B cell (primary cell): ENCODE measurements at regions not wholly inside any gene's neighbourhood (a gene's known extent, or its start where the extent isn't known, plus 50 kb on each side); places are given as distances from the start of the nearest gene placed in this dataset.

Experiments
- ATAC-seq: fragments of 200-7000 bp; cut with Tn5 transposase; one replicate; pipeline ENCODE4 v1.10.0; 2021; ENCODE audit warnings: low read depth, mild to moderate bottlenecking, moderate number of reproducible peaks, moderate library complexity
- CTCF ChIA-PET: fragments of 350-600 bp; sonication (Branson Sonifier 250); formaldehyde crosslinking; loops from one replicate; lab custom pipeline; 2021; ENCODE audit warnings: antibody characterized with exemption, inconsistent platforms; lab: Charles Lee
- POLR2A ChIA-PET: fragments of 350-600 bp; sonication (Branson Sonifier 250); formaldehyde crosslinking; loops from one replicate; lab custom pipeline; 2021; ENCODE audit warnings: antibody characterized with exemption; lab: Charles Lee
- DNase-seq: peaks from one replicate; pipeline ENCODE4 v3.0.0; 2013
- H2AFZ ChIP-seq: 2 replicates; pipeline ENCODE4 v1.6.1; 2012; ENCODE audit warnings: mild to moderate bottlenecking, low read depth, low read length; ENCODE audit not compliant: insufficient read depth, poor library complexity, severe bottlenecking
- H3K27ac ChIP-seq, 2 donors: 1 replicate in 1 of 2; 2 replicates in 1 of 2; pipeline ENCODE4 v1.5.1; 2012 to 2013; ENCODE audit warnings: low read length in 2 of 2, mild to moderate bottlenecking in 2 of 2, moderate library complexity in 1 of 2
- H3K27me3 ChIP-seq, 4 experiments: fragments of 200-600 bp in 1 of 4; sonication (generic) in 1 of 4; replicated peaks in 1 of 4; 1 replicate in 2 of 4; 2 replicates in 2 of 4; pipeline versions ENCODE4 v1.6.1 to v1.7.0; 2013 to 2016; ENCODE audit warnings: low read length in 3 of 4, mild to moderate bottlenecking in 2 of 4, mixed read lengths in 1 of 4, moderate library complexity in 1 of 4; ENCODE audit not compliant: insufficient read depth in 4 of 4, control insufficient read depth in 3 of 4; ENCODE audit errors: control extremely low read depth in 1 of 4
- H3K36me3 ChIP-seq, 2 experiments: replicated peaks in 1 of 2; 1 replicate in 1 of 2; 2 replicates in 1 of 2; pipeline versions ENCODE4 v1.6.1 to v1.7.1; 2013; ENCODE audit warnings: low read length in 1 of 2; ENCODE audit not compliant: insufficient read depth in 2 of 2, control insufficient read depth in 1 of 2; ENCODE audit errors: control extremely low read depth in 1 of 2, extremely low read depth in 1 of 2
- H3K4me1 ChIP-seq, 2 donors: fragments of 200-600 bp in 1 of 2; sonication (generic) in 1 of 2; 1 replicate in 1 of 2; 2 replicates in 1 of 2; pipeline versions ENCODE4 v1.5.1 to v1.6.1; 2013 to 2017; ENCODE audit warnings: low read length in 2 of 2; ENCODE audit not compliant: control insufficient read depth in 2 of 2, insufficient read depth in 2 of 2
- H3K4me2 ChIP-seq: replicated peaks from 2 replicates; pipeline ENCODE3; 2012; ENCODE audit warnings: mild to moderate bottlenecking, low read depth, low read length; ENCODE audit not compliant: poor library complexity, severe bottlenecking
- H3K4me3 ChIP-seq, 5 experiments: fragments of 200-600 bp in 1 of 5; sonication (generic) in 1 of 5; 1 replicate in 3 of 5; 2 replicates in 2 of 5; pipeline versions ENCODE4 v1.5.1 to v1.7.0; 2011 to 2016; ENCODE audit warnings: low read length in 4 of 5, mild to moderate bottlenecking in 4 of 5, low read depth in 2 of 5, control low read depth in 1 of 5, moderate library complexity in 1 of 5; ENCODE audit not compliant: insufficient read depth in 1 of 5; ENCODE audit errors: control extremely low read depth in 1 of 5, extremely low read depth in 1 of 5
- H3K79me2 ChIP-seq: fragments of 200-600 bp; sonication (generic); one replicate; pipeline ENCODE4 v1.6.0; 2016; ENCODE audit warnings: low read length; ENCODE audit not compliant: control insufficient read depth, insufficient read depth
- H3K9ac ChIP-seq: fragments of 200-600 bp; sonication (generic); 2 replicates; pipeline ENCODE4 v1.6.1; 2017; ENCODE audit warnings: mild to moderate bottlenecking, low read length, moderate library complexity
- H3K9me3 ChIP-seq, 3 donors: one replicate each; pipeline versions ENCODE4 v1.6.1 to v1.7.1; 2013; ENCODE audit warnings: low read length in 2 of 3; ENCODE audit not compliant: control insufficient read depth in 2 of 3, insufficient read depth in 1 of 3; ENCODE audit errors: control extremely low read depth in 1 of 3
- H4K20me1 ChIP-seq: 2 replicates; pipeline ENCODE4 v1.6.0; 2012; ENCODE audit warnings: mild to moderate bottlenecking, low read length; ENCODE audit not compliant: insufficient read depth, control insufficient read depth, poor library complexity, severe bottlenecking
- H3K27ac Mint-ChIP-seq: one replicate; pipeline ENCODE4 v1.8.0; 2021; ENCODE audit warnings: mixed read lengths
- H3K27me3 Mint-ChIP-seq: one replicate; pipeline ENCODE4 v1.8.0; 2021; ENCODE audit warnings: mixed read lengths
- H3K4me1 Mint-ChIP-seq: one replicate; pipeline ENCODE4 v1.8.0; 2021; ENCODE audit warnings: mixed read lengths
- H3K4me3 Mint-ChIP-seq: one replicate; pipeline ENCODE4 v1.8.0; 2021; ENCODE audit warnings: mixed read lengths
- H3K9me3 Mint-ChIP-seq: one replicate; pipeline ENCODE4 v1.8.0; 2022; ENCODE audit warnings: mixed read lengths; ENCODE audit not compliant: insufficient read depth
- EZH2 ChIP-seq: IDR thresholded peaks from 2 replicates; pipeline ENCODE4 v1.6.1; 2012; ENCODE audit warnings: borderline replicate concordance, low read depth, mild to moderate bottlenecking, moderate library complexity, low read length; ENCODE audit not compliant: insufficient read depth, poor library complexity, severe bottlenecking
- WGBS: methylation state at CpG from one replicate; pipeline ENCODE4 v1.1.5; 2013; ENCODE audit warnings: missing lambda C conversion rate; ENCODE audit not compliant: insufficient coverage; 5-methylcytosine and 5-hydroxymethylcytosine counted together
- intact Hi-C: fragments of 100-400 bp; cut with micrococcal nuclease; formaldehyde crosslinking; loops from one replicate; pipeline ENCODE4 v1.10.0; 2022
- TF ChIP-seq, protein P1 (sequence below): fragments of 200-600 bp; IDR thresholded peaks from one replicate; pipeline ENCODE4 v1.8.0; 2022; ENCODE audit warnings: antibody characterized with exemption, mild to moderate bottlenecking

DNA sequence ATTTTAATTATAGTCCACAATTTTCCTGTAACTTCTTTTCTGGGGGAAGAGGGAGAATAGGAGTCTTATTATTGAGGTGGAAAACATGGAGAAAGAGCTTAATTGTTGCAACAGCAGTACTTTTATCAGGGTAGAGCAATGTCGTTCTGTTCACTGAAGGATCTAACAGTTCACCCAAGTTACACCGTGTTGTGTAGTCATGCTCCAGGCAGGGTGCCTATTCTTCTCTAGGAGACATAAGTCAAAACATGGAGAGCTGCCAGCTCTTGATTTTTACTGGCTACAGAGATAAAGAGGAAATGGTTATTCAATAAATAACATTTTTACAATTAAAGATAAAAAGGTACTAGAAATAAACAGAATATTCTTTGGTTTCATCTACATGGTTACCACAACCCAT is 594.3 kb upstream of the NETO1 start:
- WGBS = no CpG with 5 or more reads among the region's 2 CpGs
- H3K4me3 ChIP-seq = no peak overlapping the region
- TF ChIP-seq, protein P1, sequence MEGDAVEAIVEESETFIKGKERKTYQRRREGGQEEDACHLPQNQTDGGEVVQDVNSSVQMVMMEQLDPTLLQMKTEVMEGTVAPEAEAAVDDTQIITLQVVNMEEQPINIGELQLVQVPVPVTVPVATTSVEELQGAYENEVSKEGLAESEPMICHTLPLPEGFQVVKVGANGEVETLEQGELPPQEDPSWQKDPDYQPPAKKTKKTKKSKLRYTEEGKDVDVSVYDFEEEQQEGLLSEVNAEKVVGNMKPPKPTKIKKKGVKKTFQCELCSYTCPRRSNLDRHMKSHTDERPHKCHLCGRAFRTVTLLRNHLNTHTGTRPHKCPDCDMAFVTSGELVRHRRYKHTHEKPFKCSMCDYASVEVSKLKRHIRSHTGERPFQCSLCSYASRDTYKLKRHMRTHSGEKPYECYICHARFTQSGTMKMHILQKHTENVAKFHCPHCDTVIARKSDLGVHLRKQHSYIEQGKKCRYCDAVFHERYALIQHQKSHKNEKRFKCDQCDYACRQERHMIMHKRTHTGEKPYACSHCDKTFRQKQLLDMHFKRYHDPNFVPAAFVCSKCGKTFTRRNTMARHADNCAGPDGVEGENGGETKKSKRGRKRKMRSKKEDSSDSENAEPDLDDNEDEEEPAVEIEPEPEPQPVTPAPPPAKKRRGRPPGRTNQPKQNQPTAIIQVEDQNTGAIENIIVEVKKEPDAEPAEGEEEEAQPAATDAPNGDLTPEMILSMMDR = no peak
- no peak for TF ChIP-seq EZH2
- ChIA-PET CTCF (no interaction called here), POLR2A (no interaction called here)
- H3K4me1 ChIP-seq = no peaks in the 10 kb centered on the region
- no peaks in the 10 kb centered on the region for H3K9me3 Mint-ChIP-seq
- no peak overlapping the region for H3K27ac ChIP-seq
- H3K9me3 ChIP-seq = no peaks in the 10 kb centered on the region
- no peak overlapping the region for H3K9ac ChIP-seq
- intact Hi-C loops = no loop called here
- no peaks in the 10 kb centered on the region for H4K20me1 ChIP-seq
- H3K27me3 Mint-ChIP-seq = no peaks in the 10 kb centered on the region
- no peak overlapping the region for H3K4me3 Mint-ChIP-seq
- DNase-seq (no peak), ATAC-seq (no peak)
- H3K27ac Mint-ChIP-seq = no peak overlapping the region
- no peaks in the 10 kb centered on the region for H3K4me1 Mint-ChIP-seq
- H2AFZ ChIP-seq = peak overlapping the region; percentile 17
- no peak overlapping the region for H3K4me2 ChIP-seq
- H3K27me3 ChIP-seq = no peaks in the 10 kb centered on the region
- H3K79me2 ChIP-seq = no peaks in the 10 kb centered on the region
- no peaks in the 10 kb centered on the region for H3K36me3 ChIP-seq

DNA sequence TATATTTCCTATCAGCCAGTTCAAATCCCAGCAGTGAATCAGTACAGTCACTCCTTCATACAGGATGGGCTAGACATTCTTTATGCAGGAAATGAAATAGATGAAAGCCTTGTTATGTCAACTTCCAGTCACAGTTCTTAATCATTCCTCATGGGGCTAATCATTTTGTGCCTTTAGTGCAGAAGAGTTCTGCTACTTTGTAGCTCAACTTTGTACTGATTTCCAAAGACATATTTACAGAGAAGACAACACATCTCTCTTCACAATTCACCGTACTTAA is 593.9 kb upstream of the NETO1 start:
- no peaks in the 10 kb centered on the region for H3K79me2 ChIP-seq
- no peak overlapping the region for H3K27ac ChIP-seq
- H3K4me1 Mint-ChIP-seq = no peaks in the 10 kb centered on the region
- POLR2A ChIA-PET = no interaction called here
- H3K4me3 ChIP-seq = no peak overlapping the region
- CTCF ChIA-PET = no interaction called here
- no peaks in the 10 kb centered on the region for H3K36me3 ChIP-seq
- H3K9me3 Mint-ChIP-seq = no peaks in the 10 kb centered on the region
- intact Hi-C loops = no loop called here
- ATAC-seq (no peak), DNase-seq (no peak)
- no CpG with 5 or more reads among the region's 1 CpG for WGBS
- no peak overlapping the region for H3K27ac Mint-ChIP-seq
- no peaks in the 10 kb centered on the region for H3K4me1 ChIP-seq
- no peaks in the 10 kb centered on the region for H4K20me1 ChIP-seq
- no peaks in the 10 kb centered on the region for H3K9me3 ChIP-seq
- H3K27me3 ChIP-seq = no peaks in the 10 kb centered on the region
- H3K9ac ChIP-seq = no peak overlapping the region
- TF ChIP-seq EZH2 = no peak
- TF ChIP-seq, protein P1 = no peak
- no peak overlapping the region for H3K4me3 Mint-ChIP-seq
- peak overlapping the region; percentile 17 for H2AFZ ChIP-seq
- no peak overlapping the region for H3K4me2 ChIP-seq
- H3K27me3 Mint-ChIP-seq = no peaks in the 10 kb centered on the region
